CD4-positive, alpha-beta T cell (primary cell): ENCODE measurements at regions not wholly inside any gene's neighbourhood (a gene's known extent, or its start where the extent isn't known, plus 50 kb on each side); places are given as distances from the start of the nearest gene placed in this dataset.

Experiments
- ATAC-seq: fragments of 200-7000 bp; cut with Tn5 transposase; one replicate; pipeline ENCODE4 v1.10.0; 2022; ENCODE audit warnings: mild to moderate bottlenecking; ENCODE audit not compliant: poor library complexity
- CTCF ChIA-PET: fragments of 350-600 bp; sonication (Branson Sonifier 250); formaldehyde crosslinking; loops from one replicate; lab custom pipeline; 2021; ENCODE audit warnings: antibody characterized with exemption, inconsistent platforms; lab: Charles Lee
- POLR2A ChIA-PET: fragments of 350-600 bp; sonication (Branson Sonifier 250); formaldehyde crosslinking; loops from one replicate; lab custom pipeline; 2021; ENCODE audit warnings: antibody characterized with exemption, inconsistent platforms; lab: Charles Lee
- DNase-seq, 14 experiments: peaks; one replicate each; pipeline ENCODE4 v3.0.0-alpha.2; 2013 to 2020; ENCODE audit warnings: mixed read lengths in 2 of 14
- H3K27ac ChIP-seq, 2 donors: one replicate each; pipeline versions ENCODE4 v1.5.1 to v1.7.0; 2013; ENCODE audit warnings: low read length in 2 of 2, low read depth in 1 of 2, mild to moderate bottlenecking in 1 of 2
- H3K27me3 ChIP-seq, 2 experiments: 1 replicate in 1 of 2; 2 replicates in 1 of 2; pipeline versions ENCODE4 v1.6.1 to v1.7.0; 2013; ENCODE audit warnings: low read length in 2 of 2, control low read depth in 1 of 2, mild to moderate bottlenecking in 1 of 2, moderate library complexity in 1 of 2; ENCODE audit not compliant: insufficient read depth in 2 of 2, control insufficient read depth in 1 of 2
- H3K36me3 ChIP-seq: one replicate; pipeline ENCODE4 v1.6.1; 2013; ENCODE audit warnings: low read length, control low read depth; ENCODE audit not compliant: insufficient read depth
- H3K4me1 ChIP-seq: one replicate; pipeline ENCODE4 v1.6.1; 2013; ENCODE audit warnings: low read length, control low read depth; ENCODE audit not compliant: insufficient read depth
- H3K4me3 ChIP-seq: one replicate; pipeline ENCODE4 v1.5.1; 2013; ENCODE audit warnings: mild to moderate bottlenecking, low read length, moderate library complexity
- H3K9me3 ChIP-seq, 2 experiments: 1 replicate in 1 of 2; 2 replicates in 1 of 2; pipeline versions ENCODE4 v1.6.1 to v1.7.0; 2013; ENCODE audit warnings: low read length in 2 of 2, mild to moderate bottlenecking in 2 of 2, control low read depth in 1 of 2, moderate library complexity in 1 of 2; ENCODE audit not compliant: control insufficient read depth in 1 of 2, insufficient read depth in 1 of 2
- H3K27ac Mint-ChIP-seq: one replicate; pipeline ENCODE4 v1.8.0; 2020; ENCODE audit warnings: mixed read lengths
- H3K27me3 Mint-ChIP-seq: one replicate; pipeline ENCODE4 v1.8.0; 2021; ENCODE audit warnings: mixed read lengths
- H3K36me3 Mint-ChIP-seq: one replicate; pipeline ENCODE4 v1.8.0; 2021; ENCODE audit warnings: low read depth, mixed read lengths
- H3K4me1 Mint-ChIP-seq: one replicate; pipeline ENCODE4 v1.8.0; 2021; ENCODE audit warnings: low read depth, mixed read lengths
- H3K4me3 Mint-ChIP-seq: one replicate; pipeline ENCODE4 v1.8.0; 2020; ENCODE audit warnings: mild to moderate bottlenecking, mixed read lengths
- H3K9me3 Mint-ChIP-seq: one replicate; pipeline ENCODE4 v1.8.0; 2020; ENCODE audit warnings: mixed read lengths
- intact Hi-C, 2 experiments: fragments of 100-400 bp; cut with DNase I in 1 of 2; cut with micrococcal nuclease in 1 of 2; formaldehyde crosslinking; loops; one replicate each; pipeline versions ENCODE4 v1.15.1 to v1.9.0; 2023 to 2025; cut with DNase I, micrococcal nuclease
- TF ChIP-seq, protein P1 (sequence below): fragments of 200-600 bp; IDR thresholded peaks from one replicate; pipeline ENCODE4 v1.8.0; 2022; ENCODE audit warnings: antibody characterized with exemption, mild to moderate bottlenecking

DNA sequence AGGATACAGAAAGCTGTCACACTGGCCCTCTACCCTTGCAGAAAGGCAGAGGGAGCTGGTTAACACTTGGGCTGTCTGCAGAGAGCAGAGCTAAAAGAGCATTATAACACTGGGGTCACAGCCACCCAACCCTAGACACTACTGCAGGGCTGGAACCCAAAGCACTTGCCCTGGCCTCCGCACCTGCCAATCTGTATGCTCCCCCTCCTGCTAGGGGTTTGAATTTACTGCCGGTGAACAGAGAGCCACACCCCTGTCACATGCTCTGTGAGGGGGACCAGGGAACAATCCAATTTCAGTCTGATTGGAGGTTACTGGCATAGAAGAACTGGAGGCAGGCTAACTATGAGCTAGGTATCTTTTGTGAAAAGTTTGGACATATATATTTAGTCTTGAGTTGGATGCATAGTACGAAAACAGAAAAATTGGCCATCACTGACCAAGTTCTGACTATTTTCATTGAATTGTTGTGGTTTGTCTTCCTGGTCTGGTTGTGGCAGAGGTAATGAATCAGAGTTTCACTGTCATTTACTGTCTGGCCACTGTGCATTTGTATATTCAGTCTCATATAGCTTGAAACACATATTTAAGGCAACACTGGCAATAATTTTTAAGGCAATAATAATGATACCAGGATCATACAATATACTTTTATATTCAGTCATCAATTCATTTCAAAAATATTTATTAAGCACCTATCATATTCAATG lies 504.3 kb upstream of the ATXN8OS start:
- intact Hi-C loops: no loop called here
- H3K9me3 Mint-ChIP-seq: peaks cover 12% of the 10 kb centered on the region
- CTCF ChIA-PET: no interaction called here
- DNase-seq (no peak), ATAC-seq (no peak)
- no peaks in the 10 kb centered on the region for H3K36me3 Mint-ChIP-seq
- POLR2A ChIA-PET: no interaction called here
- no peaks in the 10 kb centered on the region for H3K4me1 ChIP-seq
- H3K36me3 ChIP-seq: no peaks in the 10 kb centered on the region
- H3K4me3 ChIP-seq: no peak overlapping the region
- TF ChIP-seq, protein P1, sequence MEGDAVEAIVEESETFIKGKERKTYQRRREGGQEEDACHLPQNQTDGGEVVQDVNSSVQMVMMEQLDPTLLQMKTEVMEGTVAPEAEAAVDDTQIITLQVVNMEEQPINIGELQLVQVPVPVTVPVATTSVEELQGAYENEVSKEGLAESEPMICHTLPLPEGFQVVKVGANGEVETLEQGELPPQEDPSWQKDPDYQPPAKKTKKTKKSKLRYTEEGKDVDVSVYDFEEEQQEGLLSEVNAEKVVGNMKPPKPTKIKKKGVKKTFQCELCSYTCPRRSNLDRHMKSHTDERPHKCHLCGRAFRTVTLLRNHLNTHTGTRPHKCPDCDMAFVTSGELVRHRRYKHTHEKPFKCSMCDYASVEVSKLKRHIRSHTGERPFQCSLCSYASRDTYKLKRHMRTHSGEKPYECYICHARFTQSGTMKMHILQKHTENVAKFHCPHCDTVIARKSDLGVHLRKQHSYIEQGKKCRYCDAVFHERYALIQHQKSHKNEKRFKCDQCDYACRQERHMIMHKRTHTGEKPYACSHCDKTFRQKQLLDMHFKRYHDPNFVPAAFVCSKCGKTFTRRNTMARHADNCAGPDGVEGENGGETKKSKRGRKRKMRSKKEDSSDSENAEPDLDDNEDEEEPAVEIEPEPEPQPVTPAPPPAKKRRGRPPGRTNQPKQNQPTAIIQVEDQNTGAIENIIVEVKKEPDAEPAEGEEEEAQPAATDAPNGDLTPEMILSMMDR: no peak
- H3K27me3 Mint-ChIP-seq: no peaks in the 10 kb centered on the region
- no peak overlapping the region for H3K4me3 Mint-ChIP-seq
- H3K9me3 ChIP-seq: peaks cover 0 to 7% of the 10 kb centered on the region in 2 experiments
- H3K27ac Mint-ChIP-seq: no peak overlapping the region
- H3K27me3 ChIP-seq: no peaks in the 10 kb centered on the region
- H3K4me1 Mint-ChIP-seq: no peaks in the 10 kb centered on the region
- no peak overlapping the region for H3K27ac ChIP-seq

GRCh38 chr13:69601661-69602060 lies 506.0 kb upstream of the ATXN8OS start:
- intact Hi-C loops: no loop called here
- Histone ChIP-seq H3K36me3 (no peaks in the 10 kb centered on the region), H3K27me3 (no peaks in the 10 kb centered on the region), H3K4me3 (no peak overlapping the region), H3K4me1 (no peaks in the 10 kb centered on the region), H3K9me3 (peaks cover 0 to 7% of the 10 kb centered on the region in 2 experiments), H3K27ac (no peak overlapping the region)
- H3K4me3 Mint-ChIP-seq: no peak overlapping the region
- TF ChIP-seq, protein P1: no peak
- ChIA-PET CTCF (no interaction called here), POLR2A (no interaction called here)
- H3K36me3 Mint-ChIP-seq: no peaks in the 10 kb centered on the region
- H3K9me3 Mint-ChIP-seq: peaks cover 9% of the 10 kb centered on the region
- no peak overlapping the region for H3K27ac Mint-ChIP-seq
- H3K4me1 Mint-ChIP-seq: no peaks in the 10 kb centered on the region
- DNase-seq (no peak), ATAC-seq (no peak)
- H3K27me3 Mint-ChIP-seq: no peaks in the 10 kb centered on the region

GRCh38 chr13:69600811-69601210 lies 506.8 kb upstream of the ATXN8OS start:
- ATAC-seq: no peak
- Histone ChIP-seq H3K36me3 (no peaks in the 10 kb centered on the region), H3K27ac (no peak overlapping the region), H3K9me3 (peaks cover 0 to 7% of the 10 kb centered on the region in 2 experiments), H3K4me3 (no peak overlapping the region), H3K4me1 (no peaks in the 10 kb centered on the region), H3K27me3 (no peaks in the 10 kb centered on the region)
- no peaks in the 10 kb centered on the region for H3K36me3 Mint-ChIP-seq
- intact Hi-C loops: no loop called here
- H3K27me3 Mint-ChIP-seq: no peaks in the 10 kb centered on the region
- H3K4me1 Mint-ChIP-seq: no peaks in the 10 kb centered on the region
- TF ChIP-seq, protein P1: no peak
- no peak overlapping the region for H3K27ac Mint-ChIP-seq
- CTCF ChIA-PET: no interaction called here
- no peak overlapping the region for H3K4me3 Mint-ChIP-seq
- H3K9me3 Mint-ChIP-seq: peaks cover 12% of the 10 kb centered on the region
- POLR2A ChIA-PET: no interaction called here
- DNase-seq: no peak
